H1 (cell line): ENCODE measurements at regions not wholly inside any gene's neighbourhood (a gene's known extent, or its start where the extent isn't known, plus 50 kb on each side); places are given as distances from the start of the nearest gene placed in this dataset.

Source experiments
- CHD2 ChIP-seq: IDR thresholded peaks from 2 replicates; pipeline ENCODE4 v1.6.1; 2012; ENCODE audit warnings: low read length, improper control_type of control experiment
- CHD7 ChIP-seq: fragments of 300-600 bp; sonication (generic); IDR thresholded peaks from 2 replicates; pipeline ENCODE4 v1.7.1; 2012; ENCODE audit warnings: low read length, moderate library complexity, mild to moderate bottlenecking, inconsistent platforms; ENCODE audit not compliant: insufficient replicate concordance
- EGR1 ChIP-seq: IDR thresholded peaks from 2 replicates; pipeline ENCODE4 v1.6.1; 2011; ENCODE audit warnings: low read depth, low read length, borderline replicate concordance
- KDM1A ChIP-seq: fragments of 200-600, 300-600 bp; sonication (generic); IDR thresholded peaks from 2 replicates; pipeline ENCODE4 v1.7.1; 2016; ENCODE audit warnings: mild to moderate bottlenecking, low read length, borderline replicate concordance
- KDM4A ChIP-seq: IDR thresholded peaks from one replicate; pipeline ENCODE4 v1.7.1; 2012; ENCODE audit warnings: low read depth, mild to moderate bottlenecking, moderate library complexity, low read length, inconsistent platforms; ENCODE audit not compliant: severe bottlenecking
- MAX ChIP-seq: IDR thresholded peaks from 2 replicates; pipeline ENCODE4 v1.6.1; 2012; ENCODE audit warnings: inconsistent platforms
- PHF8 ChIP-seq: fragments of 200-600 bp; sonication (generic); conservative IDR thresholded peaks from 2 replicates; pipeline ENCODE4 v1.7.1; 2012; ENCODE audit warnings: low read depth, mild to moderate bottlenecking, inconsistent platforms, low read length, moderate library complexity
- SAP30 ChIP-seq: fragments of 300-600 bp; sonication (generic); IDR thresholded peaks from 2 replicates; pipeline ENCODE4 v1.7.1; 2012; ENCODE audit warnings: low read length, moderate library complexity, mild to moderate bottlenecking, inconsistent platforms; ENCODE audit not compliant: insufficient read depth, insufficient replicate concordance
- SP2 ChIP-seq: IDR thresholded peaks from 2 replicates; pipeline ENCODE4 v1.6.1; 2012; ENCODE audit warnings: mild to moderate bottlenecking, low read length, inconsistent platforms
- TCF12 ChIP-seq: IDR thresholded peaks from 2 replicates; pipeline ENCODE4 v1.6.1; 2011; ENCODE audit warnings: low read depth, mild to moderate bottlenecking, low read length
- USF2 ChIP-seq: IDR thresholded peaks from 2 replicates; pipeline ENCODE4 v1.6.1; 2011; ENCODE audit warnings: low read length, improper control_type of control experiment

GRCh38 chr5:163571744-163572143, 66.3 kb downstream of the MAT2B start (continued):
- TF ChIP-seq CHD7 (no peak), KDM1A (no peak), TCF12 (no peak), CHD2 (no peak), PHF8 (no peak), SAP30 (no peak), KDM4A (no peak), EGR1 (no peak), USF2 (no peak), SP2 (no peak), MAX (no peak)
